GM19351 (cell line): ENCODE measurements at regions not wholly inside any gene's neighbourhood (a gene's known extent, or its start where the extent isn't known, plus 50 kb on each side); places are given as distances from the start of the nearest gene placed in this dataset.

Experiments used
- ATAC-seq: cut with Tn5 transposase; IDR thresholded peaks from one replicate; pipeline ENCODE4 v1.9.1; 2021; ENCODE audit warnings: mild to moderate bottlenecking, moderate library complexity; ENCODE audit not compliant: unreplicated experiment

DNA sequence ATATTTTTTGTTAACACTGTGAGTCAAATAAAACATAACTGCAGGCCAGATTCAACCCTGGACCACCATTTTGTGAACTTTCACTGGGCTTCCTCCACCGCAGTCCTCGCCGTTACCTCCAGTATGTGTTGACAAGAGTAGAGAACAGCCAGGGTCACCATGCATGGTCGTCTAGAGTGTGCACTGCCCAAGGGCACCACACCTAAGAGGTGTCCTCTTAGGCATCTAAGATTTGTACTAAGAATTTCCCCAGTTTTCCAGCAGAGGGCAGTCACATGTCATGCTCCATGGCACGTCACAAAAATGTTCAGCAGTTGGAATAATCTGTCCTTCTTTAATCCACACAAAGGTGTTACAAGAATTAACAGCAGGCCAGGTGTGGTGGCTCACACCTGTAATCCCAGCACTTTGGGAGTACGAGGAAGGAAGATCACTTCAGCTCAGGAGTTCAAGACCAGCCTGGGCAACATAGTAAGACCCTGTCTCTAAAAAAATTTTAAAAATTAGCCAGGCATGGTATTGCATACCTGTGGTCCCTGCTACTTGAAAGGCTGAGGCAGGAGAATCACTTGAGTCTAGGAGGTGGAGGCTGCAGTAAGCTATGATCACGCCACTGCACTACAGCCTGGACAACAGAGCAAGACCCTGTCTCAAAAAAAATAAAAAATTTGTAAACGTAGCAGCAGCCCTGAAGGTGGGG, 71.2 kb upstream of the FOXK1 start:
- peak; percentile 84 for ATAC-seq

DNA sequence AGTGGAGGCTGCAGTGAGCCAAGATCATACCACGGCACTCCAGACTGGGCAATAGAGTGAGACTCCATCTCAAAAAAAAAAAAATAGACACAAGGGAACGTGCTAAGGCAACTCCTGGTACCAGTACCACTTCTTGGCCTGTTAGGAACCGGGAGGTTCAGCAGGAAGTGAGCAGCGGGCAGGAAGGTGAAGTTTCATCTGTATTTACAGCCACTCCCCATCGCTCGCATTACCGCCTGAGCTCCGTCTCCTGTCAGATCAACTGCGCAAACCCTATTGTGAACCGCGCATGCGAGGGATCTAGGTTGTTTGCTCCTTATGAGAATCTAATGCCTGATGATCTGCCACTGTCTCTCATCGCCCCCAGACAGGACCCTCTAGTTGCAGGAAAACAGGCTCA, 69.9 kb upstream of the FOXK1 start:
- ATAC-seq = no peak

DNA sequence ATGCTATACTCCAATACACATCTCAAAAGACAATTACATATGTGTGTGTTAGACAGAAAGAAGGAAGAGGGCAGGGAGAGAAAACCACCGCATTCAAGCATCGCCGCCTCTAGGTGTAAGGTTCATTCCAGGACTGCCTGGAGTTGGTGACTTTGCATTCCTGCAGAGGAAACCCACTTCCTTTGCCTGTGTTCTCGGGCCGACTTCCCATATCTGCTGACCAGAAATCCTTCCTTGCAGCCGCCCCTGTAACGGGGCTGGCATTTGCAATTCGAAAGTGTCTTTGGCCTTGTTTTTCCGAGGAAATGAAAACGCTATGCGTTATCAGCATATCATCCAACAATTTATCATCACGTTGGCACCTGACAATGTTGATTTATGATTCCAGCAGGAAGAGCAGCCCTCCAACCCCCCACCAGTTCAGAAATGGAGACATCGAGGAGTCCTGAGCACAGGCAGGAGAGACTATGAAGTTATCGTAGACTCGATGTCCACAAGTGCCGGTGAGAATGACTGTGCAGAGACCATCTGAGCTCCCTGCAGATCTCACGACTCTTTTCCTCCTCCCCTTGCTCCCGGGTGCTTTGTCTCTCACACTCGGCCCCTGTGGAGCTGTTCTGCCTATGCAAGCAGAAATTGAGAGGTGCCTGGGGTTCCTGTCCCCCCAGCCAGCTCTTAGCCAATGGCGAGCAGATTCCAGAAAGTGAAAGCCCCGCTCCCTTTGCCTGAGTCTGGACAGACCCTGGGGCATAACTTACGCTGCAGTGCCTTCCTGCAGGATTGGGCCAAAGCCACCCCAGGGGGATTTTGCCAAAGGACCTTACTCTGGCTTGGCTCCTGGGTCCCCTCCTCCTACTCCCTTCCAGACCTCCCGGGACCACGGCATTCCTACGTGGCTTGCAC, 68.9 kb upstream of the FOXK1 start:
- no peak for ATAC-seq

DNA sequence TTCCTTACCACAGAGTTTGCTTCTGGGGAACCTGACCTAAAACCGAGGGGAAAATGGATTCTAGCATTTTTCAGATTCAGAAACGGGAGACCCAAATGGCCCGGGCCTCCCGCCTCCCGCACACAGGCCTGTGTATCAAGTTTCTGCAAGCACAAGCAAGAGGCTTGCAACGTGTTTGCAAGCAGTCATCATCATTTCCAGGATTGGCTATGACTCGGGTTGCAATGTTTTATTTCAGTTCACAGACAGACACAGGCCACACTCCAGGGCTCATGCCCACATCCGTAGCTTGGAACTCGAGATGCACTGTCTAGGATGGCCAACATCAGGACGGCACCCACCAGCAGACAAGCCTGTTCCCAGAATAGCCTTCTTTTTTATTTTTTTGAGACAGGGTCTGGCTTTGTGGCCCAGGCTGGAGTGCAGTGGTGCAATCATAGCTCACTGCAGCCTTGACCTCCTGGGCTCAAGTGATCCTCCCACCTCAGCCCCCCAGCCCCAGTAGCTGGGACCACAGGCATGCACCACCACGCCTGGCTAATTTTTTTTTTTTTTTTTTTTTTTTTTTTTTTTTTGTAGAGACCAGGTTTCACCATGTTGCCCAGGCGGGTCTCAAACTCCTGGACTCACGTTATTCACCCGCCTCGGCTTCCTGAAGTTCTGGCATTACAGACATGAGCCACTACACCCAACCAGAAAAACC, 68.1 kb upstream of the FOXK1 start:
- ATAC-seq = no peak

DNA sequence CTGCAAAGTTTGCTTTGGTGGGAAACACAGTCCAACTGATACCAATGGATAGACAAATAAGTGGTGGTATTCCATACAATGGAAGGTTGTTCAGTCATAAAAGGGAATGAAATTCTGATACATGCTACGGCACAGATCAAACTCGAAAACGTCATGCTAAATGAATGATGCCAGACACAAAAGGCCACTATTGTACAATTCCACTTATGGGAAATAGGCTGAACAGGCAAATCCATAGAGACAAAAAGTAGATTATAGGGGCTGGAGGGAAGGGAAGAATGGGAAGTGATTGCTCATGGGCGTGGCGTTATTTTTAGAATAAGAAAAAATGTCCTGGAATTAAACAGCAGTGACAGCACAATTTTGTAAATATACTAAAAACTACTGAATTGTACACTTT, 66.0 kb upstream of the FOXK1 start:
- ATAC-seq = no peak

DNA sequence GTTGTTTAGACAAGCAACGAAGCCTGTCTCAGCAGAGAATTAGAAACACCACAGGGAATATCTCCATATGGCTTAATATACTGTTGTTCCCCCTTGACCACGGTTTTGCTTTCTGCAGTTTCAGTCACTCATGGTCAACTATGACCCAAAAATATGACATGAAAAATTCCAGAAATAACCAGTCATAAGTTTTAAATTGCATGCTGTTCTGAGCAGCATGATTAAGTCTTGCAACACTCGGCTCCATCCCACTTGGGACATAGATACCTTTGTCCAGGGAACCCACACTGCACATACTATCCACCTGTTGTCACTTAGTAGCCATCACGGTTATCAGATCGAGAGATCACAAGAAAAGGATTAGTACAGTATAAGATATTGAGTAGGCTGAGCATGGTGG, 60.7 kb upstream of the FOXK1 start:
- ATAC-seq = no peak

DNA sequence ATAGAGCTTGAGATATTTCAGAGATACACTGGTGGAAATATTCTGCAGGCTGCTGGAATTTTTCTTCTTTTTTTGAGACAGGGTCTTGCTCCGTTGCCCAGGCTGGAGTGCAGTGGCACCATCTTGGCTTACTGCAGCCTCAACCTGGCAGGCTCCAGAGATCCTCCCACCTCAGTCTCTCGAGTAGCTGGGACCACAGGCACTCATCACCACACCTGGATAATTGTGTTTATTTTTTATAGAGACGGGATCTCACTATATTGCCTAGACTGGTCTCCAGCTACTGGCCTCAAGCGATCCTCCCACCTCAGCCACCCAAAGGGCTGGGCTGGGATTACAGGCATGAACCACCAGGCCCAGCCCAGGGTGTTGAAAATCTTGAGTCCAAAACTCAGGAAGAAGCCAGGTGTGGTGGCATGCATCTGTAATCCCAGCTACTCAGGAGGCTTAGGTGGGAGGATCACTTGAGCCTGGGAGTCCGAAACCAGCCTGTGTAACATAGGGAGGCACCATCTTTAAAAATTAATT, 55.7 kb upstream of the FOXK1 start:
- no peak for ATAC-seq

DNA sequence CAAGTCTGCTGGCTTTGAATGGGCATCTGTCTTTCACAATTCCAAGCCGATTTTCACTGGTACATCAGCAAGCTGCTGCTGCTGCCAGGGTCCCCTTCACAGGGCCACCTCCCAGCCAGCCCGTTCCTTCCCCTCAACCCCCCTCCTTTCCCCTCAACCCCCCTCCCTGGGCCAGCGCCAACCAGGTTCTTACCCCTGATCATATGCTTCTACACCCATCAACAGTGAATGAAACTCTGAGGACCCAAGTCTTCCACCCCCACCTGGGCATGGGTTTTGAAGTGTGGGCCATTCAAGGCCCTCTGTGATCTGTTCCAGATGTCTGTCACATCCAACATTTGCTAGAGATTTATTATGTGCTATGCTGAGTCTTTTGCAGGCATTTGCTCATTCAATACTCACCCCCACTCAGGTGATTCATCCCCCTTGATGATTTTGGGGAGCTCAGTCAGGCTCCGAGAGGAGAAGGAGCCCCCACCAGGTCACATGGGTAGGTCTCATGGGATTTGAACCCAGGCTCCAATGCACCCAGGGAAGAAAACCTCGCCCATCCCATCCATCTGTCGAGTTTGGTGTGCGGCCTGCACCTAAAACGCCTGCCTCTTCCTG, 52.7 kb upstream of the FOXK1 start:
- no peak for ATAC-seq

DNA sequence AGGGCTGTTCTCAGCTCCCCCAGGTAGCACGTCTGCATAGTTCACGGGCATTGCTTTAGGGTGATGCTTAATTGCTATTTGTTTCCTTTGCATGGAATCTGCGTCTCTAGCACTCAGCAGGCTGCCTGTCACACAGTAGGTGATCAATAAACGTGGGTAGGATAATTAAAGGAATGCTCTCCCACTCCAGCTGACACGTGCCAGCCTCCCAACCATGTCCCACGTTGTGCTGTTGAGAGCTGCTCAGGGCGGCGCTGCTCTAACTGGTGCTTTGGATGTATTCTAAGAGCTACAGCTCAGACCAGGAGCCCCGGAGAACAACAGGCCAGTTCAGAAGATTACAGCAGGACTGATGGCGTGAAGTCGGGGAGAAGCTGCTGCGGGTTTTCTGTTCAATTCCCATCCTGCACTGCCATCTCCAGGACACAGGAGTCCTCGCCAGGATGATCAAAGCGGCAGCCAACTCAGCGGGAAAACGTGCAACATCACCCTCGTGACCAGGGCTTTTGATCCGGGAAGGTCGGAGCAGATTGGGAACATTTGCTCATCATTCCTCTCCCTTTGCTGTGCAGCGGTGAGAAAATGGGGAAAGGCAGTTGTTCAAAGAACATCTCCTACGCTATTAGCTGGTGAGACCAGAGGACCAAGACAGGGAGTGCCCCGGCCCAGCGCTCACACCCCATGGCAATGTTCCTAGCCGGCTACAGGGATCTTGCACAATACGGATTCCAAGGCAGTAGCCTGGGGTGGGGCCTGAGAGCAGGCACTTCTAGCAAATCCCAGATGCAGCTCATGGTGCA, 50.5 kb upstream of the FOXK1 start:
- no peak for ATAC-seq
